H9 (cell line): ENCODE measurements at regions not wholly inside any gene's neighbourhood (a gene's known extent, or its start where the extent isn't known, plus 50 kb on each side); places are given as distances from the start of the nearest gene placed in this dataset.

Experiments
- DNase-seq: peaks from one replicate; pipeline ENCODE4 v3.0.0-alpha.2; 2017
- H2AFZ ChIP-seq: one replicate; pipeline ENCODE4 v1.6.1; 2013; ENCODE audit warnings: mild to moderate bottlenecking, low read length, control low read depth, moderate library complexity
- H2AK5ac ChIP-seq: 2 replicates; pipeline ENCODE4 v1.6.1; 2013; ENCODE audit warnings: low read length, control low read depth, mixed read lengths; ENCODE audit not compliant: insufficient read length
- H2BK120ac ChIP-seq: one replicate; pipeline ENCODE4 v1.6.1; 2013; ENCODE audit warnings: low read depth, mild to moderate bottlenecking, low read length, control low read depth, inconsistent platforms; ENCODE audit not compliant: poor library complexity, severe bottlenecking
- H2BK12ac ChIP-seq: 2 replicates; pipeline ENCODE4 v1.6.1; 2013; ENCODE audit warnings: low read length, control low read depth, mixed read lengths, low read depth; ENCODE audit not compliant: insufficient read length
- H2BK15ac ChIP-seq: 2 replicates; pipeline ENCODE4 v1.6.1; 2013; ENCODE audit warnings: low read depth, low read length, control low read depth
- H2BK20ac ChIP-seq: one replicate; pipeline ENCODE4 v1.6.1; 2013; ENCODE audit warnings: low read depth, mild to moderate bottlenecking, low read length, control low read depth, inconsistent platforms; ENCODE audit not compliant: poor library complexity, severe bottlenecking
- H2BK5ac ChIP-seq: 2 replicates; pipeline ENCODE4 v1.6.1; 2013; ENCODE audit warnings: low read length, control low read depth, mixed read lengths; ENCODE audit not compliant: insufficient read length
- H3K14ac ChIP-seq: 2 replicates; pipeline ENCODE4 v1.6.1; 2013; ENCODE audit warnings: low read length, control low read depth; ENCODE audit not compliant: insufficient read depth
- H3K18ac ChIP-seq: 2 replicates; pipeline ENCODE4 v1.6.1; 2013; ENCODE audit warnings: low read depth, mild to moderate bottlenecking, mixed read lengths, low read length, control low read depth; ENCODE audit not compliant: insufficient read length
- H3K23ac ChIP-seq: 2 replicates; pipeline ENCODE4 v1.6.1; 2013; ENCODE audit warnings: low read length, control low read depth, mixed read lengths, low read depth; ENCODE audit not compliant: insufficient read length
- H3K23me2 ChIP-seq: 2 replicates; pipeline ENCODE4 v1.6.1; 2013; ENCODE audit warnings: low read depth, mild to moderate bottlenecking, mixed read lengths, low read length, control low read depth; ENCODE audit not compliant: insufficient read length, poor library complexity, severe bottlenecking
- H3K27ac ChIP-seq: 2 replicates; pipeline ENCODE4 v1.5.1; 2013; ENCODE audit warnings: low read length, control low read depth, mixed read lengths, low read depth; ENCODE audit not compliant: insufficient read length
- H3K27me3 ChIP-seq: 2 replicates; pipeline ENCODE4 v1.6.1; 2013; ENCODE audit warnings: low read length, control low read depth, inconsistent platforms; ENCODE audit not compliant: insufficient read depth
- H3K4ac ChIP-seq: 2 replicates; pipeline ENCODE4 v1.6.1; 2013; ENCODE audit warnings: low read depth, mild to moderate bottlenecking, control low read depth, inconsistent platforms, low read length, moderate library complexity
- H3K4me1 ChIP-seq: 2 replicates; pipeline ENCODE4 v1.6.1; 2013; ENCODE audit warnings: low read length, control low read depth, inconsistent platforms; ENCODE audit not compliant: insufficient read depth
- H3K4me2 ChIP-seq: 2 replicates; pipeline ENCODE4 v1.6.1; 2013; ENCODE audit warnings: low read length, control low read depth, mixed read lengths; ENCODE audit not compliant: insufficient read length, insufficient read depth
- H3K56ac ChIP-seq: 2 replicates; pipeline ENCODE4 v1.6.1; 2013; ENCODE audit warnings: low read depth, mild to moderate bottlenecking, mixed read lengths, low read length, control low read depth; ENCODE audit not compliant: insufficient read length
- H3K79me1 ChIP-seq: 2 replicates; pipeline ENCODE4 v1.6.1; 2013; ENCODE audit warnings: low read depth, mild to moderate bottlenecking, moderate library complexity, low read length, control low read depth, inconsistent platforms; ENCODE audit not compliant: insufficient read depth, poor library complexity, severe bottlenecking
- H3K79me2 ChIP-seq: 2 replicates; pipeline ENCODE4 v1.6.1; 2013; ENCODE audit warnings: low read length, control low read depth, inconsistent platforms; ENCODE audit not compliant: insufficient read depth
- H3K9ac ChIP-seq: 2 replicates; pipeline ENCODE4 v1.6.1; 2013; ENCODE audit warnings: low read length, control low read depth, mixed read lengths; ENCODE audit not compliant: insufficient read length; ENCODE audit errors: extremely low read depth
- H3K9me3 ChIP-seq: one replicate; pipeline ENCODE4 v1.6.1; 2013; ENCODE audit warnings: low read depth, low read length, inconsistent platforms; ENCODE audit not compliant: control insufficient read depth
- H3T11ph ChIP-seq: one replicate; pipeline ENCODE4 v1.6.1; 2013; ENCODE audit warnings: mild to moderate bottlenecking, low read length, control low read depth, inconsistent platforms
- H4K20me1 ChIP-seq: one replicate; pipeline ENCODE4 v1.6.1; 2013; ENCODE audit not compliant: control insufficient read depth, insufficient read length, insufficient read depth
- H4K5ac ChIP-seq: 2 replicates; pipeline ENCODE4 v1.6.1; 2013; ENCODE audit warnings: low read depth, mild to moderate bottlenecking, mixed read lengths, low read length, control low read depth; ENCODE audit not compliant: insufficient read length
- H4K8ac ChIP-seq: replicated peaks from 2 replicates; pipeline ENCODE4 v1.6.1; 2013; ENCODE audit warnings: low read length, control low read depth, mixed read lengths, low read depth; ENCODE audit not compliant: insufficient read length
- H4K91ac ChIP-seq: 2 replicates; pipeline ENCODE4 v1.6.1; 2013; ENCODE audit warnings: low read depth, mild to moderate bottlenecking, moderate library complexity, mixed read lengths, low read length, control low read depth; ENCODE audit not compliant: insufficient read length
- H3K27ac Mint-ChIP-seq, 3 experiments: 2 replicates in 2 of 3; 3 replicates in 1 of 3; pipeline ENCODE4 v1.8.0; 2020 to 2021; ENCODE audit warnings: mixed read lengths in 3 of 3, mild to moderate bottlenecking in 1 of 3, moderate library complexity in 1 of 3
- H3K27me3 Mint-ChIP-seq: 2 replicates; pipeline ENCODE4 v1.8.0; 2021; ENCODE audit warnings: low read depth, mild to moderate bottlenecking, moderate library complexity, mixed read lengths
- H3K36me3 Mint-ChIP-seq, 3 experiments: 2 replicates in 2 of 3; 3 replicates in 1 of 3; pipeline ENCODE4 v1.8.0; 2020 to 2021; ENCODE audit warnings: low read depth in 3 of 3, mixed read lengths in 3 of 3; ENCODE audit not compliant: insufficient read depth in 1 of 3
- H3K4me1 Mint-ChIP-seq, 2 experiments: 2 replicates each; pipeline ENCODE4 v1.8.0; 2020; ENCODE audit warnings: mixed read lengths in 2 of 2
- H3K4me3 Mint-ChIP-seq, 2 experiments: 2 replicates in 1 of 2; 3 replicates in 1 of 2; pipeline ENCODE4 v1.8.0; 2020 to 2021; ENCODE audit warnings: mild to moderate bottlenecking in 2 of 2, mixed read lengths in 2 of 2, moderate library complexity in 1 of 2
- H3K9me3 Mint-ChIP-seq, 2 experiments: 2 replicates in 1 of 2; 3 replicates in 1 of 2; pipeline ENCODE4 v1.8.0; 2020; ENCODE audit warnings: mild to moderate bottlenecking in 2 of 2, mixed read lengths in 2 of 2, moderate library complexity in 1 of 2
- WGBS: extraction: QIAGEN DNeasy Blood & Tissue Kit; methylation state at CpG from one replicate; pipeline ENCODE4 v1.1.7; 2013; ENCODE audit warnings: missing lambda C conversion rate, low lambda C conversion rate, mixed read lengths; ENCODE audit not compliant: insufficient read length; ENCODE audit errors: extremely low coverage; 5-methylcytosine and 5-hydroxymethylcytosine counted together
- TF ChIP-seq, protein P1 (sequence below): fragments of 200-600 bp; sonication (generic); conservative IDR thresholded peaks from 3 replicates; pipeline ENCODE4 v1.8.0; 2021; ENCODE audit warnings: antibody characterized with exemption, mild to moderate bottlenecking

GRCh38 chr9:1328341-1328740, 278.2 kb downstream of the DMRT2 start:
- WGBS = no CpG with 5 or more reads among the region's 4 CpGs
- no peak overlapping the region for H2AK5ac ChIP-seq
- no peak overlapping the region for H3K27ac Mint-ChIP-seq
- no peak overlapping the region for H3K18ac ChIP-seq
- H2AFZ ChIP-seq = no peak overlapping the region
- no peak overlapping the region for H2BK5ac ChIP-seq
- H3K27me3 Mint-ChIP-seq = peaks cover 6% of the 10 kb centered on the region
- H3K79me2 ChIP-seq = no peaks in the 10 kb centered on the region
- H3K9me3 Mint-ChIP-seq = peaks cover 0 to 13% of the 10 kb centered on the region in 2 experiments; a peak in 2 of 5 replicates
- no peaks in the 10 kb centered on the region for H3K36me3 Mint-ChIP-seq
- no peak overlapping the region for H3K9ac ChIP-seq
- H4K91ac ChIP-seq = no peak overlapping the region
- no peak overlapping the region for H3K14ac ChIP-seq
- H3K9me3 ChIP-seq = peaks cover under 1% of the 10 kb centered on the region
- H3K79me1 ChIP-seq = no peaks in the 10 kb centered on the region
- H3K23ac ChIP-seq = no peak overlapping the region
- no peaks in the 10 kb centered on the region for H3K27me3 ChIP-seq
- no peak overlapping the region for H2BK120ac ChIP-seq
- H3K4me1 ChIP-seq = no peaks in the 10 kb centered on the region
- no peak overlapping the region for H3K27ac ChIP-seq
- H3K4me2 ChIP-seq = no peak overlapping the region
- no peak overlapping the region for H3K4ac ChIP-seq
- no peak overlapping the region for H4K5ac ChIP-seq
- H2BK12ac ChIP-seq = no peak overlapping the region
- H4K8ac ChIP-seq = no peak overlapping the region
- no peaks in the 10 kb centered on the region for H3K4me1 Mint-ChIP-seq
- DNase-seq = no peak
- H3K23me2 ChIP-seq = no peaks in the 10 kb centered on the region
- no peak overlapping the region for H2BK20ac ChIP-seq
- H3K4me3 Mint-ChIP-seq = no peak overlapping the region
- no peak overlapping the region for H3T11ph ChIP-seq
- H3K56ac ChIP-seq = no peak overlapping the region
- no peaks in the 10 kb centered on the region for H4K20me1 ChIP-seq
- H2BK15ac ChIP-seq = no peak overlapping the region
- TF ChIP-seq, protein P1, sequence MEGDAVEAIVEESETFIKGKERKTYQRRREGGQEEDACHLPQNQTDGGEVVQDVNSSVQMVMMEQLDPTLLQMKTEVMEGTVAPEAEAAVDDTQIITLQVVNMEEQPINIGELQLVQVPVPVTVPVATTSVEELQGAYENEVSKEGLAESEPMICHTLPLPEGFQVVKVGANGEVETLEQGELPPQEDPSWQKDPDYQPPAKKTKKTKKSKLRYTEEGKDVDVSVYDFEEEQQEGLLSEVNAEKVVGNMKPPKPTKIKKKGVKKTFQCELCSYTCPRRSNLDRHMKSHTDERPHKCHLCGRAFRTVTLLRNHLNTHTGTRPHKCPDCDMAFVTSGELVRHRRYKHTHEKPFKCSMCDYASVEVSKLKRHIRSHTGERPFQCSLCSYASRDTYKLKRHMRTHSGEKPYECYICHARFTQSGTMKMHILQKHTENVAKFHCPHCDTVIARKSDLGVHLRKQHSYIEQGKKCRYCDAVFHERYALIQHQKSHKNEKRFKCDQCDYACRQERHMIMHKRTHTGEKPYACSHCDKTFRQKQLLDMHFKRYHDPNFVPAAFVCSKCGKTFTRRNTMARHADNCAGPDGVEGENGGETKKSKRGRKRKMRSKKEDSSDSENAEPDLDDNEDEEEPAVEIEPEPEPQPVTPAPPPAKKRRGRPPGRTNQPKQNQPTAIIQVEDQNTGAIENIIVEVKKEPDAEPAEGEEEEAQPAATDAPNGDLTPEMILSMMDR = no peak
